HepG2 (cell line): ENCODE measurements at regions not wholly inside any gene's neighbourhood (a gene's known extent, or its start where the extent isn't known, plus 50 kb on each side); places are given as distances from the start of the nearest gene placed in this dataset.

Source experiments
- POLR2A ChIP-seq, 2 experiments: IDR thresholded peaks; 2 replicates each; pipeline ENCODE4 v1.6.1; 2011; ENCODE audit warnings: low read depth in 2 of 2, low read length in 2 of 2, mild to moderate bottlenecking in 1 of 2, moderate library complexity in 1 of 2; ENCODE audit not compliant: insufficient read depth in 1 of 2
- RFX5 ChIP-seq: IDR thresholded peaks from 2 replicates; pipeline ENCODE4 v1.6.1; 2011; ENCODE audit warnings: low read depth, low read length, improper control_type of control experiment
- SMAD3 ChIP-seq: sonication (generic); formaldehyde crosslinking; IDR thresholded peaks from 2 replicates; pipeline ENCODE4 v1.4.0; 2020; ENCODE audit warnings: missing genetic modification reagents
- ZNF3 ChIP-seq: IDR thresholded peaks from 2 replicates; pipeline ENCODE4 v1.7.0; 2017; ENCODE audit warnings: inconsistent platforms
- TF ChIP-seq, protein P1 (sequence below): sonication (generic); formaldehyde crosslinking; IDR thresholded peaks from 2 replicates; pipeline ENCODE4 v1.5.0; 2020; ENCODE audit warnings: mild to moderate bottlenecking, missing genetic modification reagents, moderate library complexity

GRCh38 chr2:66915237-66915636 is 480.3 kb downstream of the MEIS1 start:
- TF ChIP-seq, protein P1, sequence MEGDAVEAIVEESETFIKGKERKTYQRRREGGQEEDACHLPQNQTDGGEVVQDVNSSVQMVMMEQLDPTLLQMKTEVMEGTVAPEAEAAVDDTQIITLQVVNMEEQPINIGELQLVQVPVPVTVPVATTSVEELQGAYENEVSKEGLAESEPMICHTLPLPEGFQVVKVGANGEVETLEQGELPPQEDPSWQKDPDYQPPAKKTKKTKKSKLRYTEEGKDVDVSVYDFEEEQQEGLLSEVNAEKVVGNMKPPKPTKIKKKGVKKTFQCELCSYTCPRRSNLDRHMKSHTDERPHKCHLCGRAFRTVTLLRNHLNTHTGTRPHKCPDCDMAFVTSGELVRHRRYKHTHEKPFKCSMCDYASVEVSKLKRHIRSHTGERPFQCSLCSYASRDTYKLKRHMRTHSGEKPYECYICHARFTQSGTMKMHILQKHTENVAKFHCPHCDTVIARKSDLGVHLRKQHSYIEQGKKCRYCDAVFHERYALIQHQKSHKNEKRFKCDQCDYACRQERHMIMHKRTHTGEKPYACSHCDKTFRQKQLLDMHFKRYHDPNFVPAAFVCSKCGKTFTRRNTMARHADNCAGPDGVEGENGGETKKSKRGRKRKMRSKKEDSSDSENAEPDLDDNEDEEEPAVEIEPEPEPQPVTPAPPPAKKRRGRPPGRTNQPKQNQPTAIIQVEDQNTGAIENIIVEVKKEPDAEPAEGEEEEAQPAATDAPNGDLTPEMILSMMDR (CRISPR knock-in tag): no peak
- TF ChIP-seq RFX5: no peak
- no peak for TF ChIP-seq ZNF3 (CRISPR knock-in tag)
- TF ChIP-seq POLR2A (IDR thresholded peaks at IDR 0.05; ENCODE audit: insufficient read depth in 1 of 2, low read depth in 2 of 2, low read length in 2 of 2): no peak
- no peak for TF ChIP-seq SMAD3 (CRISPR knock-in tag)
